GM10248 (cell line): ENCODE measurements at regions not wholly inside any gene's neighbourhood (a gene's known extent, or its start where the extent isn't known, plus 50 kb on each side); places are given as distances from the start of the nearest gene placed in this dataset.

ENCODE experiments used
- CTCF ChIA-PET: fragments of 300-600 bp; sonication (Branson Sonifier 250); formaldehyde crosslinking; extraction: SDS; loops from one replicate; lab custom pipeline; 2021; ENCODE audit warnings: antibody characterized with exemption; lab: Yijun Ruan, JAX
- POLR2A ChIA-PET: fragments of 350-650 bp; sonication (Branson Sonifier 250); formaldehyde crosslinking; extraction: SDS; loops from one replicate; lab custom pipeline; 2020; ENCODE audit warnings: antibody characterized with exemption; lab: Yijun Ruan, JAX
- DNase-seq: peaks from one replicate; pipeline ENCODE4 v3.0.0; 2012; ENCODE audit errors: extremely low spot score
- TF ChIP-seq, protein P1 (sequence below): IDR thresholded peaks from 2 replicates; pipeline ENCODE4 v1.5.1; 2012; ENCODE audit warnings: mild to moderate bottlenecking, low read depth; ENCODE audit errors: extremely low read depth, missing control alignments, control extremely low read depth

DNA sequence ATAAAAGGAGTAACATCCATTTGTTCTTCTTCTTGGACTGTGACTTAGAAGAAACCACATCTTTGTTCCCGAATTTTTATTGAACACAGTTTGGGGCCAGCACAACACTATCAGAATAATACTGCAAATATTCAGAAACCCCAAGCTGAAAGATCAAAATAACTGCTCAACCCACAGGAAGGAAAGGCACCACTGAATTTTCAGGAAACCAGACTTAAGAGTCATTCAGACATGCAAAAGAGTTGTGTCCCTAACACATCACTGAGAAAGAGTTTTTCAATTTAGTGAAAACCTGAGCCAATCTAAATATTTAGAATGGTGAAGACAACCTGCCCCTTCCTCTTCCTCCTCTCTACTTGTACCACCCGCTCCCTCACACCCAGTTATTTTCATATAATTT is 295.0 kb upstream of the RORA start:
- POLR2A ChIA-PET: no interaction called here
- TF ChIP-seq, protein P1, sequence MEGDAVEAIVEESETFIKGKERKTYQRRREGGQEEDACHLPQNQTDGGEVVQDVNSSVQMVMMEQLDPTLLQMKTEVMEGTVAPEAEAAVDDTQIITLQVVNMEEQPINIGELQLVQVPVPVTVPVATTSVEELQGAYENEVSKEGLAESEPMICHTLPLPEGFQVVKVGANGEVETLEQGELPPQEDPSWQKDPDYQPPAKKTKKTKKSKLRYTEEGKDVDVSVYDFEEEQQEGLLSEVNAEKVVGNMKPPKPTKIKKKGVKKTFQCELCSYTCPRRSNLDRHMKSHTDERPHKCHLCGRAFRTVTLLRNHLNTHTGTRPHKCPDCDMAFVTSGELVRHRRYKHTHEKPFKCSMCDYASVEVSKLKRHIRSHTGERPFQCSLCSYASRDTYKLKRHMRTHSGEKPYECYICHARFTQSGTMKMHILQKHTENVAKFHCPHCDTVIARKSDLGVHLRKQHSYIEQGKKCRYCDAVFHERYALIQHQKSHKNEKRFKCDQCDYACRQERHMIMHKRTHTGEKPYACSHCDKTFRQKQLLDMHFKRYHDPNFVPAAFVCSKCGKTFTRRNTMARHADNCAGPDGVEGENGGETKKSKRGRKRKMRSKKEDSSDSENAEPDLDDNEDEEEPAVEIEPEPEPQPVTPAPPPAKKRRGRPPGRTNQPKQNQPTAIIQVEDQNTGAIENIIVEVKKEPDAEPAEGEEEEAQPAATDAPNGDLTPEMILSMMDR: no peak
- no peak for DNase-seq
- CTCF ChIA-PET: no interaction called here

DNA sequence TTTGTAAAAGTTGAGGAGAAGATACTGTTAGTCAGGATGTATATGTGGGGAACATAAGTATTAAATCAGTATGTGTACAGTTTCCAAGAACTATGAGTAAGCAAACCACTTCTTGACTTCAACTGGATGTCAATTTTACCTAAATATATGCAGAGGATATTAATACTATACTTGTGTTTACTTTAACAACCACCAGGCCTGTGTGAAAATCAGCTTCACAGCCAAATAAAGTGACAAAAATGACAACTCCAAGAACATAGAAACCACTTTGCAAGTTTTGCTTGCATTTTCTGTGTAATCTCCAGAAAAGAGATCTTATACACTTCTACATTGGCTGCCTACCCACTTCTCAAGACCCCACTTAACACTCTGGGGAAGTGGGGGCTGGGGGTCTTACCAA is 293.3 kb upstream of the RORA start:
- CTCF ChIA-PET: interaction anchor here (0.9 kb wide), 1 partner anchor 14 kb away, joined by 3 read pairs; no protein-coding TSS in a partner anchor
- POLR2A ChIA-PET: no interaction called here
- DNase-seq: no peak
- TF ChIP-seq, protein P1: no peak

DNA sequence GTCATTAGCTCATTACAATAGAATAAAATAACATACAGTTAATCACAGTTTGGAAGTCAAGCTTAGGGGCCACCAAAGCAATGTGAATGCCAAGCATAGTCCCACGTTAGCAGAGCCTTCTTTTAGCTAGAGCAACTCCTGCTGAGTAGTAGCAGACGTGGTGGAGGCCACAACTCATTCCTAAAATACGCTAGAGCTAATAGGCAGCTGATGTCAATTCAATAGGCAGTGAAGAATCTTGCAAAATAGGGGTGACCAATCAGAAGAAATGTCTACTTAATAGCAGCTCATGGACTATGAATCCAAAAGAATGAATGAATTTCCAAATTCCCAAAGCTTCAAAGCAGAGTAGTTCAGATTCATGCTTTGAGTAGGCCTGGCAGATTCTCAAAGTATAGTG is 292.9 kb upstream of the RORA start:
- ChIA-PET POLR2A (no interaction called here), CTCF (interaction anchor here (0.9 kb wide), 1 partner anchor 15 kb away, joined by 3 read pairs; no protein-coding TSS in a partner anchor)
- TF ChIP-seq, protein P1: no peak
- no peak for DNase-seq

DNA sequence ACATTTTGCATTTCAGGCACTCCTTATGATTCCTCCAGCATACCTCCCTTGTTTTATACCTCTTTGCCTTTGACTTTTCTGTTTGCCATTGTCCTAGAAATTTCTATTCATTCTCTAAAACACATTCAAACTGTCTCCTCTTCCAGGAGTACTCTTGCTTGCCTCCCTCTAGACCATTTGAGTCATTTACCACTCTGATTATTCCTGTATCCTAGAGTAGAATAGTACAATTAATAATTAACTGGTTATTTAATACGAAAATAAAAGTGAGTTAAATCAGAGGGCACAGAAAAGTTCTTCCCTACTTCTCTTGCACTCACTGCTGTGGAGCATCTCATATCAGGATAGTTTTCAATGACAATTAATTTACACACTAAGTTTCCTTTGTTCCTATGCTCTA is 290.2 kb upstream of the RORA start:
- POLR2A ChIA-PET: no interaction called here
- CTCF ChIA-PET: no interaction called here
- TF ChIP-seq, protein P1: no peak
- no peak for DNase-seq

DNA sequence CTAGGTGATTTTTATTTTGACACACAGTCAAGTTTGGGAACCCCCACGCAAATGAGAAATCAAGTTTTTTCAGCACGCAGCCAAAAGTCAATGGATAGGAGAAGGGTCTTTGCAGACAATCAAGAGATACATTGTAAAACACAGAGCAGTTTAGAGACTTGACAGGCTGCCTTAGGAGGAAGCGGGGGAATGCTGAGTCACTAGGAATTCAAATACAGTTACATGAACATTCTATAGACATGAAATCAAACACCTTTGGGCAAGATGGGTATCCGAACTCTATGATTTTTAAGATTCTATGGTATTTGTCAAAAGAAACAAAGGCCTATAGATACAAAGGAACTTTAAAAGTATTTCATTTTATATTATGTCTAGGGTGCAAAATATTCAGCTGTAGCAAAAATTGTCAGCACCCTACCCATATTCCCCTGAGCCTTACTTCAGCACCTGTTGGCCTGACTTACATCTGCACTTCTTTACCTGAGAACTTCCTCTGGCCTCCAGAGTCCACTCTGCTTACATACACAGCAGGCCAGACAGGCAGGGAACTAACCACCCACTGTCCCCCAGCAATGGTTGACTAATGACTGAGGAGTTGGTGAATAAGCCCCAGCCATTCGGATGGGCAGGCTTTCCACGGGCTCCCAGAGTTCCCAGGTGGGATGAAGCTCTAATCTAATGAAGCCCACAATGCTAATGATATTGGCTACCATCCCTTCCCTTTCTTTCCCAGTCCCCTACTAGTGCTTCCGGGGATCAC is 289.3 kb upstream of the RORA start:
- TF ChIP-seq, protein P1: no peak
- POLR2A ChIA-PET: no interaction called here
- CTCF ChIA-PET: interaction anchor here (1.0 kb wide), 1 partner anchor 9 kb away, joined by 3 read pairs; no protein-coding TSS in a partner anchor
- no peak for DNase-seq

DNA sequence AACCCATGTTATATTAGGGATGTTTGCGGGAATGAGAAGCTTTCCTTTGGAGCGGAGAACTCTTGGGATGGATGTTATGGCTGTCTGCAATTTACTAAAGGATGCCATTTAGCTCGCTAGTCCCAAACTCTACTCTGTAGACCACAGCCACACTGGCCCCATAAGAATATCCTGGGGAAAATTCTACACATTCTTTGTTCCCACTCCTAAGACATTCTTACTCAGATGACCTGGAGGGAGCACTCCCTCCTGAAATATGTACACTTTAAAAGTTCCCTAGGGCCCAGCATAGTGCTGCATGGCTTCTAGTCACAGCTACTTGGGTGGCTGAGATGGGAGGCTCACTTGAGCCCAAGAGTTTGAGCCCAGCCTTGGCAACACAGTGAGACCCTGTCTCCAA is 288.7 kb upstream of the RORA start:
- POLR2A ChIA-PET: no interaction called here
- TF ChIP-seq, protein P1: no peak
- CTCF ChIA-PET: interaction anchor here (1.5 kb wide), 1 partner anchor 10 kb away, joined by 4 read pairs; no protein-coding TSS in a partner anchor
- no peak for DNase-seq
